ENCODE measurements at regions not wholly inside any gene's neighbourhood (a gene's known extent, or its start where the extent isn't known, plus 50 kb on each side); places are given as distances from the start of the nearest gene placed in this dataset.

DNA sequence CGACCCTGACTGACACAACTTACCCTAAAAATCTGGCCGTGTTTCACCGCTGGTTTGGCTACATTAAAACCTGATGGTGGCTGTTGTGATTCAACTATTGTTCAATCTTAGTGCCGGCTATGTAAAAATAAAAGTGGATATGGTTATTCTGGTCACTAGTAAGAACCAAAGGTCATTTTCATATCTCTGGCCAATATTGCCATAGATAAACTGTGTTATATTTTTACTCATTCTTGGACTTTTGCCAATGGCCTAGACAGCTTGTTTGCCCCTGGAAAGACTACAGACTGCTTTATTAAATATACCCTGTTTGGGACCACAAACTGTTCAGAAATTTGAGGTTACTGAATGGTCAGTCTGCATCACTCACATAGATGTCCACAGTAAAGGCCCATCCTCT, 258.5 kb upstream of the KLHL1 start:
- no peak overlapping the region for H2AFZ ChIP-seq (ENCODE audit: low read depth, low read length)
- DNase-seq (ENCODE audit: low read depth): no peak
- H3K79me2 ChIP-seq (ENCODE audit: insufficient read depth, low read length): no peaks in the 10 kb centered on the region
- H3K4me2 ChIP-seq (ENCODE audit: low read length): no peak overlapping the region
- H3K4me1 Mint-ChIP-seq (ENCODE audit: low read depth, unreplicated experiment): no peaks in the 10 kb centered on the region
- no peaks in the 10 kb centered on the region for H4K20me1 ChIP-seq (ENCODE audit: insufficient read depth, low read length)
- H3K4me3 Mint-ChIP-seq (ENCODE audit: unreplicated experiment): no peak overlapping the region
- H3K27ac ChIP-seq (ENCODE audit: low read depth, low read length): no peak overlapping the region
- no peak for TF ChIP-seq EZH2 (IDR thresholded peaks at IDR 0.05; ENCODE audit: insufficient read depth, low read length)
- TF ChIP-seq, protein P1, sequence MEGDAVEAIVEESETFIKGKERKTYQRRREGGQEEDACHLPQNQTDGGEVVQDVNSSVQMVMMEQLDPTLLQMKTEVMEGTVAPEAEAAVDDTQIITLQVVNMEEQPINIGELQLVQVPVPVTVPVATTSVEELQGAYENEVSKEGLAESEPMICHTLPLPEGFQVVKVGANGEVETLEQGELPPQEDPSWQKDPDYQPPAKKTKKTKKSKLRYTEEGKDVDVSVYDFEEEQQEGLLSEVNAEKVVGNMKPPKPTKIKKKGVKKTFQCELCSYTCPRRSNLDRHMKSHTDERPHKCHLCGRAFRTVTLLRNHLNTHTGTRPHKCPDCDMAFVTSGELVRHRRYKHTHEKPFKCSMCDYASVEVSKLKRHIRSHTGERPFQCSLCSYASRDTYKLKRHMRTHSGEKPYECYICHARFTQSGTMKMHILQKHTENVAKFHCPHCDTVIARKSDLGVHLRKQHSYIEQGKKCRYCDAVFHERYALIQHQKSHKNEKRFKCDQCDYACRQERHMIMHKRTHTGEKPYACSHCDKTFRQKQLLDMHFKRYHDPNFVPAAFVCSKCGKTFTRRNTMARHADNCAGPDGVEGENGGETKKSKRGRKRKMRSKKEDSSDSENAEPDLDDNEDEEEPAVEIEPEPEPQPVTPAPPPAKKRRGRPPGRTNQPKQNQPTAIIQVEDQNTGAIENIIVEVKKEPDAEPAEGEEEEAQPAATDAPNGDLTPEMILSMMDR (IDR thresholded peaks at IDR 0.05; ENCODE audit: insufficient read depth, low read depth, low read length): no peak
- no peak overlapping the region for H3K9ac ChIP-seq (ENCODE audit: low read length)
- no peak overlapping the region for H3K4me3 ChIP-seq (ENCODE audit: insufficient read depth, low read depth, low read length)
- no peaks in the 10 kb centered on the region for H3K9me3 ChIP-seq (ENCODE audit: insufficient read depth, low read depth, low read length)
- H3K27ac Mint-ChIP-seq (ENCODE audit: unreplicated experiment): no peak overlapping the region
- H3K9me3 Mint-ChIP-seq (ENCODE audit: unreplicated experiment): no peaks in the 10 kb centered on the region
- no peaks in the 10 kb centered on the region for H3K4me1 ChIP-seq (ENCODE audit: insufficient read depth, low read length)
- no peaks in the 10 kb centered on the region for H3K36me3 ChIP-seq (ENCODE audit: insufficient read depth, low read length)
- no peaks in the 10 kb centered on the region for H3K36me3 Mint-ChIP-seq (ENCODE audit: low read depth, unreplicated experiment)
- FAIRE-seq: no peak
- H3K27me3 ChIP-seq (ENCODE audit: insufficient read depth, low read length): no peaks in the 10 kb centered on the region
- H3K27me3 Mint-ChIP-seq (ENCODE audit: low read depth, unreplicated experiment): no peaks in the 10 kb centered on the region

DNA sequence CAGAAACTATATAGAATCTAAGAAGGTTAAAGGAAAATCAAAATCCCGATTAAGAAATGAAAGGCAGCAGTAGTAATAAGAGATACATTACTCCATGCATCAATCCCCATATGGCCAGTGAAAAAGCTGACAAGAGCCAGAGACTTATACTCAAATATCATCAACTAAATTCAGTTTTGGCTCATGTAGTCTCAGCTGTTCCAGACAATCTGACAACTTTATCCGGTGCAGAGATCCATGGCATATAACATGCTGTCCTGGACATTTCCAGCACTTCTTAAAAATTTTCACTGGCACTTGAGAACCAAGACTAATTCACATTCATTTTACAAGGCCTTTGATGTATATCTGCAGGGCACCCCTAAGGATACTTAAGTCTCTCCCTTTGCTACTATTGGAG, 255.7 kb upstream of the KLHL1 start:
- Histone ChIP-seq H3K4me3 (ENCODE audit: insufficient read depth, low read depth, low read length) (no peak overlapping the region), H2AFZ (ENCODE audit: low read depth, low read length) (no peak overlapping the region), H3K4me2 (ENCODE audit: low read length) (no peak overlapping the region), H3K79me2 (ENCODE audit: insufficient read depth, low read length) (no peaks in the 10 kb centered on the region), H4K20me1 (ENCODE audit: insufficient read depth, low read length) (no peaks in the 10 kb centered on the region), H3K36me3 (ENCODE audit: insufficient read depth, low read length) (no peaks in the 10 kb centered on the region), H3K27ac (ENCODE audit: low read depth, low read length) (no peak overlapping the region), H3K4me1 (ENCODE audit: insufficient read depth, low read length) (no peaks in the 10 kb centered on the region), H3K27me3 (ENCODE audit: insufficient read depth, low read length) (no peaks in the 10 kb centered on the region), H3K9ac (ENCODE audit: low read length) (no peak overlapping the region), H3K9me3 (ENCODE audit: insufficient read depth, low read depth, low read length) (no peaks in the 10 kb centered on the region)
- H3K27ac Mint-ChIP-seq (ENCODE audit: unreplicated experiment): no peak overlapping the region
- no peaks in the 10 kb centered on the region for H3K36me3 Mint-ChIP-seq (ENCODE audit: low read depth, unreplicated experiment)
- no peak for DNase-seq (ENCODE audit: low read depth)
- TF ChIP-seq, protein P1 (IDR thresholded peaks at IDR 0.05; ENCODE audit: insufficient read depth, low read depth, low read length): no peak
- no peak for TF ChIP-seq EZH2 (IDR thresholded peaks at IDR 0.05; ENCODE audit: insufficient read depth, low read length)
- no peaks in the 10 kb centered on the region for H3K27me3 Mint-ChIP-seq (ENCODE audit: low read depth, unreplicated experiment)
- no peak for FAIRE-seq
- H3K4me3 Mint-ChIP-seq (ENCODE audit: unreplicated experiment): no peak overlapping the region
- H3K4me1 Mint-ChIP-seq (ENCODE audit: low read depth, unreplicated experiment): no peaks in the 10 kb centered on the region
- no peaks in the 10 kb centered on the region for H3K9me3 Mint-ChIP-seq (ENCODE audit: unreplicated experiment)

DNA sequence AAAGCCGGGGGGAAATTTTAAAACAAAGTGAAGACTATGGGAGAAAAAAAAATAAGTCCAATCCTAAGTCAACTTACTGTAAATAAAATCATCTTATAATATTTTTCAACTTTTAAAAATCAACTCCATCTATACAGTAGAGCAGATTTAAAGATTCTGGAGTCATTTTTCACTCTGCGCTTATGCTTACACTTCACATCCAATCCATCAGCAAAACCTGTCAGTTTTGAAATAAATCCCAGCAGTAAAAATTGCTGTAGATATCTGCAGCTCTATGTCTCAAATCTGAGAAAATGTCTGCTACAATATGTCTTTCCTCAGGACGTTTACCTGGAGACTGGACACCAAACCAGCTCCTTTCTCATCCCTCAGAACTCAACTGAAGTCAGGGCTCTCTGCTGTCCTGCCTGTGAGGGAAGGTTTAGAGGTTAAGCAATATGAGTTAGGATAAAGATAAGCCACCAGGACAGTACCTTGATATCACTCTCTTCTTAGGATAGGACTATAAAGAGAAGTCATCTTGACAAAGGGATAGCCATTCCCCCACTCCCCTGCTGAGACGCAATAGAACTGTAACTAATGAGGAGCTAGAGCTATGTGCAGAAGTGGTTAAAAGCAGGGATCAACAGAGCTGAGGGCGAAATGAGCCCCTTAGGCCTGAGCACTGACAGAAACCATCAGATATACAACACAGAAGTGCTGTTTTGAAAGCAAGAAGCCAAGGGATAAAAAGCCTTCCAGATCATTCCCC, 254.7 kb upstream of the KLHL1 start:
- Histone ChIP-seq H3K4me3 (ENCODE audit: insufficient read depth, low read depth, low read length) (no peak overlapping the region), H3K27me3 (ENCODE audit: insufficient read depth, low read length) (no peaks in the 10 kb centered on the region), H3K4me1 (ENCODE audit: insufficient read depth, low read length) (no peaks in the 10 kb centered on the region), H3K27ac (ENCODE audit: low read depth, low read length) (no peak overlapping the region), H3K36me3 (ENCODE audit: insufficient read depth, low read length) (no peaks in the 10 kb centered on the region), H3K4me2 (ENCODE audit: low read length) (no peak overlapping the region), H2AFZ (ENCODE audit: low read depth, low read length) (no peak overlapping the region), H3K9ac (ENCODE audit: low read length) (no peak overlapping the region), H3K79me2 (ENCODE audit: insufficient read depth, low read length) (no peaks in the 10 kb centered on the region), H3K9me3 (ENCODE audit: insufficient read depth, low read depth, low read length) (no peaks in the 10 kb centered on the region), H4K20me1 (ENCODE audit: insufficient read depth, low read length) (no peaks in the 10 kb centered on the region)
- TF ChIP-seq, protein P1 (IDR thresholded peaks at IDR 0.05; ENCODE audit: insufficient read depth, low read depth, low read length): no peak
- TF ChIP-seq EZH2 (IDR thresholded peaks at IDR 0.05; ENCODE audit: insufficient read depth, low read length): no peak
- Mint-ChIP-seq H3K4me3 (ENCODE audit: unreplicated experiment) (no peak overlapping the region), H3K27me3 (ENCODE audit: low read depth, unreplicated experiment) (no peaks in the 10 kb centered on the region), H3K4me1 (ENCODE audit: low read depth, unreplicated experiment) (no peaks in the 10 kb centered on the region), H3K9me3 (ENCODE audit: unreplicated experiment) (no peaks in the 10 kb centered on the region), H3K27ac (ENCODE audit: unreplicated experiment) (no peak overlapping the region), H3K36me3 (ENCODE audit: low read depth, unreplicated experiment) (no peaks in the 10 kb centered on the region)
- FAIRE-seq: no peak
- no peak for DNase-seq (ENCODE audit: low read depth)

Data from astrocyte (in vitro differentiated cells and primary cell).